Activated naive CD8-positive, alpha-beta T cell (primary cell): ENCODE measurements at regions not wholly inside any gene's neighbourhood (a gene's known extent, or its start where the extent isn't known, plus 50 kb on each side); places are given as distances from the start of the nearest gene placed in this dataset.
"Not testable (repeated sequence)": the region's sequence is repeated elsewhere in the genome, so short reads cannot be mapped to it uniquely, and the experiment has no call there.

Source experiments
- H3K27ac Mint-ChIP-seq: one replicate; pipeline ENCODE4 v1.8.0; 2021; ENCODE audit warnings: mixed read lengths
- H3K27me3 Mint-ChIP-seq: one replicate; pipeline ENCODE4 v1.8.0; 2021; ENCODE audit warnings: mixed read lengths
- H3K36me3 Mint-ChIP-seq: one replicate; pipeline ENCODE4 v1.8.0; 2021; ENCODE audit warnings: mixed read lengths
- H3K4me1 Mint-ChIP-seq: one replicate; pipeline ENCODE4 v1.8.0; 2021; ENCODE audit warnings: low read depth, mixed read lengths
- H3K4me3 Mint-ChIP-seq: one replicate; pipeline ENCODE4 v1.8.0; 2021; ENCODE audit warnings: mild to moderate bottlenecking, mixed read lengths
- H3K9me3 Mint-ChIP-seq: one replicate; pipeline ENCODE4 v1.8.0; 2021; ENCODE audit warnings: low read depth, mixed read lengths

DNA sequence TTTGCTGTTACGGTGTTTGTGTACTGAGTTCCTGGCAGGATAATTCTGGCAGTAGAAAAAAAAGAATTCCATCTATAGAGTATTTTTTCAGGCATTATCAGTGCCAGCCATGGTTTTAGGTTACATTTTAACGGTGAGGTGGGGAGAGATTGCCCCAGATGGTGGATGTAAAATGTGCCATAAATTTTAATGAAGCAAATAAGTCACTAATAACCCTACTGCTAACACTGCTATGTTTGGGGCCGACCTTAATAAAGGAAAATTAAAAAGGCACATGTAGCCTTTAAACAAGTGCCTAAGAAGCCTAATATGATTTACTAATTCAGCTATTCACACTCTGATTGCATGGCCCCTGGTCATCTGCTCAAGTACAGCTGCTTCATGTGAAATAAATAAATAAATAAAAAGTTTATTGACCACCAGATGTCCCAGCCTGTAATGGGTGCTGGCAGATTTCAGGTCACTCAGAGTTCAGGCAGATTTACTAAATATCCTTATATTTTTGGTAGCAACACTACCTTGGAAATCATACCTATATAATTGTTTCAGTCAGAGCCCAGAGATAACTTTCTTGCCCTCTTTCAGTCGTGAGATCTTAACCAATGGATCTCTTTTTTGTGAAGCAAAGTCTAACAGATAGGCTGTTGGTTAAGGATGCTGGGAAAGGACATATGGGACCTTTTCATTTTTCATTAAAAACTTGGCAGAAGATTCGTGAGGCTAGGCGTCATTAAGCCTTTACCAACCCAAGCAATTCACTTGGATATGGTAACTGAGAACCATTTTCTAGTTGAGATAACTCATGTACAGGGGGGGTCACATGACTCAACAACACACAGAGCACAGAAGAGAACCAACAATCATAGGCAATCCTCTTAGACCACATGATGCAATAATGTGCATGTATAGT is 495.0 kb upstream of the NRSN1 start:
- H3K4me1 Mint-ChIP-seq, result no peaks in the 10 kb centered on the region
- H3K36me3 Mint-ChIP-seq, result no peaks in the 10 kb centered on the region
- no peak overlapping the region for H3K27ac Mint-ChIP-seq
- peaks cover 1% of the 10 kb centered on the region for H3K27me3 Mint-ChIP-seq
- no peaks in the 10 kb centered on the region for H3K9me3 Mint-ChIP-seq
- no peak overlapping the region for H3K4me3 Mint-ChIP-seq

DNA sequence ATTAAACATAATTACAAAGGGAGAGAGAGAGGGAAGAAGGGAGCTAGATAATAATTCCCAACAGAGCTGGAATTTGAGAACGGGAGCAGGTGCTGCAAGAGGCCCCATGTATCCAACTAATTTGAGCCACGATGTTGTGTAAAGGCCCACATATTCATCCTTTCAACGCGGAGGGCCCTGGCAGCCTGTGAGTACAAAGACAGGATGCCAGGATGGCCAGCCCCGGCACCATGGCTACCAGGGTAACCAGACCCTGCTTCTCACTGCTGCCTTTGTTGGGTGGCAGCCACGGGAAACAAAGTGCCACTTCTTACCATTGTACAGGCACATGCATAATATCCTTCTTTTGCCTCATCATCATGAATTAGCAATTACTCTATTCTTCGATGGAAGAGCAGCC is 492.0 kb upstream of the NRSN1 start:
- Mint-ChIP-seq H3K9me3 (no peaks in the 10 kb centered on the region), H3K27ac (no peak overlapping the region), H3K4me1 (no peaks in the 10 kb centered on the region), H3K36me3 (no peaks in the 10 kb centered on the region), H3K4me3 (no peak overlapping the region), H3K27me3 (no peaks in the 10 kb centered on the region)

DNA sequence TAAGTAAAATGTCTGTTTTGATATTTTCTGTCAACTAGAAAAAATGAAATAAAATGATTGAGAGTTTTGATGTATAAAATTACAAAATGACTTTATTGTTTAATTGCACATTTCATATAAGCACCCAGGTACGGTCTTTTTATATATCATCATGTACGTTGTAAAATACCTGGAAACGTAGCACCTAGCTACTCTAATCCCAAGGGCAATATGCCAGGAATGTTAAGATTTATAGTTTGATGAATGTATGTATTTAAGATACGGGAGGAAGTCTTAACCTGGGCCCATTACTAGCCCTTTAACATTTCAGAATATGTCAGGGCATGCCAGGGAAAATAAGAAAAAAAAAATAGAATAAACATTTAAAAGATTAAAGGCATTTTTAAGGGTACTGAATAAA is 490.9 kb upstream of the NRSN1 start:
- H3K4me1 Mint-ChIP-seq, result no peaks in the 10 kb centered on the region
- no peaks in the 10 kb centered on the region for H3K9me3 Mint-ChIP-seq
- H3K27ac Mint-ChIP-seq, result no peak overlapping the region
- no peak overlapping the region for H3K4me3 Mint-ChIP-seq
- no peaks in the 10 kb centered on the region for H3K27me3 Mint-ChIP-seq
- no peaks in the 10 kb centered on the region for H3K36me3 Mint-ChIP-seq

DNA sequence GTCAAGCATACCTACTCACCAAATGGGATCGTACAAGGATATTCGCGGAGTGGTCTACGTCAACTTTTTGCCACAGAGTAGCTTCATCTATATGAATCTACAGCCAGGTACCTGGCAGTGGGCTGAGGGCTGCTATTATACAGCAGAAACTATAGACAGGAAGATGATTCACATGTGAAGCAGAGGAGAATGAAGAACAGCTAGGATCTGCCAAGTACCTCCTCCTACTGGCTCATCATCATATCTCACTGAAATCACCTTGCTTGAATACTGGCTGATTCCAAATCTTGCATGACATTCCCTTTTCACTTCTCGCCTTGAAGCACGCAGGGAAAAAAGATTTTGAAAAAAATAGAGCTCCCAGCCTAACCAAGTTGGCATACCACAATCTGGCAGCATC is 488.7 kb upstream of the NRSN1 start:
- no peaks in the 10 kb centered on the region for H3K9me3 Mint-ChIP-seq

DNA sequence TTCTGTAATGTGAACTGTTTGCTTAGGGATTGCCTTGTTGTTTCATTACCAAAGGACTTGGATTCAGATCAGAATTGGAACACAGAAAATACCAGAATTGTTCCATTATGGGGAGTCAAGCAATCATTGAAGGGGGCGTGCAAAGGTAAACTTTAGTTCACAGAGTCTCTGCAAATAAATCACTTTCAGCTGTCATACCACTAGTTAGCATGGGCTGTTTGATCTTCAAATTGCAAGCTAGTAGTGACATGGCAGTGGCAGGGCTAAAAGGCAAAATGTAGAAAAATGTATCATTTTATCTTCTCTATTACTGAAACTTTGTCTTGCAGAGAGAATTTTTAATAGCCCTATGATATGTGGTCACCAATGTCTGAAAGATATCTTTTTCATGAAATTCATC is 483.2 kb upstream of the NRSN1 start:
- no peak overlapping the region for H3K4me3 Mint-ChIP-seq
- no peaks in the 10 kb centered on the region for H3K9me3 Mint-ChIP-seq
- H3K27me3 Mint-ChIP-seq, result no peaks in the 10 kb centered on the region
- no peak overlapping the region for H3K27ac Mint-ChIP-seq
- no peaks in the 10 kb centered on the region for H3K4me1 Mint-ChIP-seq
- no peaks in the 10 kb centered on the region for H3K36me3 Mint-ChIP-seq

More for the DNA sequence above, 488.7 kb upstream of the NRSN1 start:
- H3K36me3 Mint-ChIP-seq, result no peaks in the 10 kb centered on the region
- no peak overlapping the region for H3K27ac Mint-ChIP-seq
- no peaks in the 10 kb centered on the region for H3K27me3 Mint-ChIP-seq
- no peak overlapping the region for H3K4me3 Mint-ChIP-seq
- no peaks in the 10 kb centered on the region for H3K4me1 Mint-ChIP-seq

DNA sequence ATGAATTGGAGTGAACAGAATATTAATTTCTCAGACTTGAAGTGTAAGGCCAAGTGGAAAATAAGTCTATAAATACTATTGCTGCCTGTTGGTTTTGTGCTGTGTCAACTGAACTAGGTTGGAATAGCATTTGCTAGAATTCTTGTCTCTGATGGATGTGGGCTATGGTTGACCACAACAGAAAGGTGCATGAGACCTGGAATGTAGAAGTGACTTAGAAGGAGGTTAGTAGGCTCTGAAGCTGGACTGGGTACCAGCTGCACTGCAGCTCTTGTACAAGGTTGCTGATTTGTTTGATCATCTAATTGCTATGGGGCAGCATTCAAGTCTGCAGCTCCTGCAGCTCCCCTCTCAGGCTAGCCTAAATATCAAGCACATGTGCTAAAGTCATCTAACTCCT is 479.0 kb upstream of the NRSN1 start:
- Mint-ChIP-seq H3K4me1 (no peaks in the 10 kb centered on the region), H3K36me3 (no peaks in the 10 kb centered on the region), H3K9me3 (no peaks in the 10 kb centered on the region), H3K27ac (no peak overlapping the region), H3K4me3 (no peak overlapping the region), H3K27me3 (no peaks in the 10 kb centered on the region)

DNA sequence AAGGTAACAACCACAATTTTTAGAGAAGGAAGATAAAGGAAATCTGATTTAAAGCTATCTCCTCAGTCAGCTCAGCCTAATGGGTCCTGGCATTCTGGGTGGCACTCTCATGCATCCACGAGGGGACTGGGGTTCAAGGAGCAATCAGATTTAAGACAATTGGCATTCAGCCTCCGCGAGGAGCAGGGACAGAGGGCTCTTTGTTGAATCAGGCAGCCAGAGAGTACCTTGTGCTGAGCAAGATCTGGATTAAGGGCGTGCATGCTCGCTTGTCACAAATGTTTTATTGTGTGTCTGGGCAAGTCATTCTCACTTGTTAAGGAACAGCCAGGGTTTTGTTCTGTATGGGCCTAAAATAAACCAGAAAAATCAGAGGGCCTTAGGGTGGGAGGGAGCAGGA is 475.3 kb upstream of the NRSN1 start:
- H3K36me3 Mint-ChIP-seq, result no peaks in the 10 kb centered on the region
- no peaks in the 10 kb centered on the region for H3K9me3 Mint-ChIP-seq
- H3K4me3 Mint-ChIP-seq, result no peak overlapping the region
- no peaks in the 10 kb centered on the region for H3K4me1 Mint-ChIP-seq
- no peak overlapping the region for H3K27ac Mint-ChIP-seq
- H3K27me3 Mint-ChIP-seq, result no peaks in the 10 kb centered on the region

DNA sequence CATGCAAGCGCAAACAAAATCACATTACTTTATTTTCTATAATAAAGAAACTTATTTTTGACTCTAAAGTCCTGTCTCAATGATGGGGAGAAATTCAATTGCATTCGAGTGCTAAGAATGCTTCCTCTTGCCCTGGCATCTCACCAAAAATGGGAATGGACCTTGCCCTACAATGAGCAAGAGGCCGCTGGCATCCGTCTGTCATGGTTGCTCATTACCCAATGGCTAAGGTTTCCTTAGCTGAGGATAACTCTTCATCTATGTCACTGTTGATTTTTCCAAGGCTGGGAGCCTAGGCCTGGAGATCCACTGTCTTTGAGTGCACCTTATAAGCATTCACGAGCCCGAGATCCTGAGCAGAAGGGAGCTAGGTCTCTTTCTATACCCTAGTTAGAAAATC is 471.3 kb upstream of the NRSN1 start:
- Mint-ChIP-seq H3K4me3 (no peak overlapping the region), H3K36me3 (no peaks in the 10 kb centered on the region), H3K27ac (no peak overlapping the region), H3K27me3 (no peaks in the 10 kb centered on the region), H3K4me1 (no peaks in the 10 kb centered on the region), H3K9me3 (no peaks in the 10 kb centered on the region)

DNA sequence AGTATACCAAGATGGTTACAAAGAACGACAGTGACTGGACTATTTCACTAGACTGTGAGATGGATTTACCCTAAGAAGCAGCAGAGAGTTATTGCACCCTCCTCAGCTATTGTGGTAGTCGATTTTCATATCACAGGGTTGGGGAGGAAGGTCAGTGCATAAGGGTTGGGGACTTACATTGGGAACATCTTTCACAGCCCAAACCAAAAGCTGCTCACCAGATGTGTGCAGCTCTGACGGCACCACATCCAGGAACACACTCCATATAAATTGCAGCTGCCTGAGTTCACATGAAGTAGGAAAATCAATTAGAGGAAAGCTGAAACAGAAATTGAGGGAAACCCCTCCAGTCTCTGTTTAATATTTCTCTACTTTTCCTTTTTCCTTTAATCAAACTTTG is 470.5 kb upstream of the NRSN1 start:
- Mint-ChIP-seq H3K27ac (no peak overlapping the region), H3K9me3 (no peaks in the 10 kb centered on the region), H3K4me1 (no peaks in the 10 kb centered on the region), H3K4me3 (no peak overlapping the region), H3K36me3 (no peaks in the 10 kb centered on the region), H3K27me3 (no peaks in the 10 kb centered on the region)

DNA sequence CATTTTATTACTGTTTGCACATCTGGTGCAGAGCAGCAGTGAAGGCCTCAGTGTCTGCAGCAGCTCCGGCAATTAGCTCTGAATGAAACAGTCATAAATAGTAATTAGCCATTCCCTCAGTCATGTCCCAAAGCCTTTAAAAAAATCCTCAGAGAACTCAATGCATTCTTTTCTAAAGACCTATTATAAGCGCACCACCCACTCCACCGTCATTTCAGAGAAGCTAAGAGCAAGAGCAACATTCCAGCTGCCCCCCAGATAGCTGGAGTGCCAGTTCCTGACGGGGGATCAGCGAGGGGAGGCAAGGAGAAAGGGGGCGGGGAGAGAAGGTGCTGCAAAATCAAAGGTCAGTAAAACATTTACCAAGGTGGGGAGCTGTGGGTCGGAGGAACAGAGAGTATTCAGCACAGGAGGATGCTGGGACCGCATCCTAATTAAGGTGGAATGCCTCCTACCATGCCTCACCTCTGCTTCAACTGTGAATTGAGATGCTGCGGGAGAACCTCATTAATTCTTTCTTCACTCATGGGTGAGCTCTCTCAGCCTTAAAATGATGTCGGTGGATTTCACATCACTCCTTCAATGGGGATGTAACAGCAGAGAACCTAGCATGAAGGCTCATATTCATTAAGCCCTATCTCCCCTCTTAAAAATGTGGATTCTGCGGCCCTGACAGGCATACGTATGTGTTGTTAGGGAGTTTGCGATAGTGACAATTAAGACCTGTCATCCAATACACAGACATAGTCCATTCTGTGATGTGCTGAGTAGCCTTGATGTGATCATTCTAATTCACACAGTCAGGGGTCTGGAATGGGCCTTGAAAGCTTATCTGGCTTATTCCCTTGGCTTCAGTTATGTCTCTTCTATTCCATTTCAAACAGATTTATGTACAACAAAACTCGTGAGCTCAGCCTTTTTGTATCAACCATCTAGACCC is 469.5 kb upstream of the NRSN1 start:
- Mint-ChIP-seq H3K36me3 (no peaks in the 10 kb centered on the region), H3K4me1 (no peaks in the 10 kb centered on the region), H3K9me3 (no peaks in the 10 kb centered on the region), H3K4me3 (no peak overlapping the region), H3K27me3 (no peaks in the 10 kb centered on the region), H3K27ac (no peak overlapping the region)

DNA sequence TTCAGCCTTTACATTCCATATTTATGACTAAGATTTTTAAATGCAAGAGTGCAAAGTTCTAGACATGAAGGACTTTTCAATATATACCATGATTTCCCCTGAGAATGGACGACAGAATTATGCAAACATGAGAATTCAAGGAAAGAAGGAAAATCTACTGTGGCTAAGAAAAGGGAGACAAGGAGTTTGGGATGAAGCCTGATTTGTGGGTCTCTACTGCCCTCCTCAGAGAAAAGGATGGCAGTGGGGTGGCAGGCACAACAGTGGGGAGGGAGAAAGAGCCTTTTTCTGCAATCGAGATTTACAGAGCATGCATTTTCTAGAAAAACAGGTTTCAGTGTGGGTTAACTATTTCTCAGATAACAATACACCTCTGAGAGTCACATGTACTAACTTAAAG is 466.9 kb upstream of the NRSN1 start:
- Mint-ChIP-seq H3K4me3 (no peak overlapping the region), H3K27me3 (no peaks in the 10 kb centered on the region), H3K9me3 (no peaks in the 10 kb centered on the region), H3K27ac (no peak overlapping the region), H3K36me3 (no peaks in the 10 kb centered on the region), H3K4me1 (no peaks in the 10 kb centered on the region)

DNA sequence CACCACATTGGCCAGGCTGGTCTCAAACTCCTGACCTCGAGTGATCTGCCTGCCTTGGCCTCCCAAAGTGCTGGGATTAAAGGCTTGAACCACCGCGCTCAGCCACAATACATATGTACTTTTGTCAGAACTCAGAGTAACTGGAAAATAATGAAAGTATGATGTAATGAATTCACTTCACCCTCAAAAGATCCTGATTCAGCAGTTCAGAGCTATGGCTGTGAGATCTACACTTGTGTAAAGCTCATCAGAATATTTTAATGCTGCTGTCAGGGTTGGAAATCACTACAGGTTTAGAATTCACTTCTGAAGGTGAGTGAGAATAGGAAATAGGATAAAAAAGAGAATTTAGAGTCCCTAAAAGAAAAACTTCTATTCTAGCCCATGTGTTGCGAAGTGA is 464.5 kb upstream of the NRSN1 start:
- Mint-ChIP-seq H3K27me3 (no peaks in the 10 kb centered on the region), H3K27ac (no peak overlapping the region), H3K9me3 (peaks cover 6% of the 10 kb centered on the region), H3K36me3 (no peaks in the 10 kb centered on the region), H3K4me3 (no peak overlapping the region), H3K4me1 (no peaks in the 10 kb centered on the region)

DNA sequence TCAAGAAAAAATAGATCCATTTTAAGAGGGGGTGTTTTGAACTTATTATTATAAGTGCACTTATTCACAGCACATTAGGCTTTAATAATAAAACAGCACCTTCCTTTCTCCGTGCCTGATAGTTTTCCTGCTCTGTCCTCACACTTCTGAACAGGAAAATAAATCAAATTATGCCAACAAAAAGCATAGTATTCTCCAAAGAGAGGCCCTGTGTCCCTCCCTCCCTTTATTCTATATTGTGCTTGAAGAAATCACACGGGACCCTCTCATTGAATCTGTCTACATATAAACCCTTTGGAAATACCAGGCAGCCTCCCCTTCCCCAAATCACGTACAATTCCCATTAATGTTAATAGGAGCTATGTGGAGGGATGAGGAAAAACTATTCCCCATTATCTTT is 462.9 kb upstream of the NRSN1 start:
- H3K4me3 Mint-ChIP-seq, result no peak overlapping the region
- H3K27ac Mint-ChIP-seq, result no peak overlapping the region

DNA sequence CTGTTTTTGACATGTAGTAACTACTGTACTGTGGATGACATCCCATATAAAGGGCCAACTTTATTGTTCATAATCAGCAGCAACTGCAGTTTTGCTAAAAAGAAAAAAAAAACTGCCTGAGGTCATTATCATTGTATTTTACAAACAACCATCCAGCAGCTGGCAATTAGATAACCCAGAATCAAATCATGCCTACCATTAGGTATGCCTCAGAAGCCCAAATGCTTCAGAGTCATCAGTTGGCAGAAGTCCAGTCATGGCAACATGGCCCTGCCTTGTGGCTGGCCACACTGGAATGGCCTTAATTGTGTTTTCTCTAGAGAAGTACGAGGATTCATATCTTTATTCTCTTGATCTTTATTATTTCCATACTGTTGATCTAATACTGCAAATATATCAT is 462.4 kb upstream of the NRSN1 start:
- Mint-ChIP-seq H3K4me1 (no peaks in the 10 kb centered on the region), H3K4me3 (no peak overlapping the region), H3K36me3 (no peaks in the 10 kb centered on the region), H3K27me3 (no peaks in the 10 kb centered on the region), H3K9me3 (peaks cover 10% of the 10 kb centered on the region), H3K27ac (no peak overlapping the region)

More for the DNA sequence above, 462.9 kb upstream of the NRSN1 start:
- H3K9me3 Mint-ChIP-seq, result peaks cover 10% of the 10 kb centered on the region
- H3K27me3 Mint-ChIP-seq, result no peaks in the 10 kb centered on the region
- no peaks in the 10 kb centered on the region for H3K4me1 Mint-ChIP-seq
- H3K36me3 Mint-ChIP-seq, result no peaks in the 10 kb centered on the region

DNA sequence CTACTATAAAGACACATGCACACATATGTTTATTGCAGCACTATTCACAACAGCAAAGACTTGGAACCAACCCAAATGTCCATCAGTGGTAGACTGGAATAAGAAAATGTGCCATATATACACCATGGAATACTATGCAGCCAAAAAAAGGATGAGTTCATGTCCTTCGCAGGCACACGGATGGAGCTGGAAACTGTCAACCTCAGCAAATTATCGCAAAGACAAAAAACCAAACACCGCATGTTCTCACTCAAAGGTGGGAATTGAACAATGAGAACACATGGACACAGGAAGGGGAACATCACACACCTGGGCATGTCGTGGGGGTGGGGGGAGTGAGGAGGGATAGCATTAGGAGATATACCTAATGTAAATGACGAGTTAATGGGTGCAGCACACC is 460.1 kb upstream of the NRSN1 start:
- H3K4me3 Mint-ChIP-seq, H3K36me3 Mint-ChIP-seq, H3K4me1 Mint-ChIP-seq, H3K27ac Mint-ChIP-seq, H3K27me3 Mint-ChIP-seq: not testable (repeated sequence)
- H3K9me3 Mint-ChIP-seq, result peaks cover 20% of the 10 kb centered on the region
